Dendritic cell treated with granulocyte-macrophage colony-stimulating factor and Interleukin-4, amounts not matched to agents 40 ng/mL and 50 ng/mL, for 4 days (primary cell): ENCODE measurements at regions not wholly inside any gene's neighbourhood (a gene's known extent, or its start where the extent isn't known, plus 50 kb on each side); places are given as distances from the start of the nearest gene placed in this dataset.
"Not testable (repeated sequence)": the region's sequence is repeated elsewhere in the genome, so short reads cannot be mapped to it uniquely, and the experiment has no call there.

Experiments used
- H3K27ac Mint-ChIP-seq: one replicate; pipeline ENCODE4 v1.8.0; 2022; ENCODE audit warnings: mild to moderate bottlenecking, mixed read lengths
- H3K27me3 Mint-ChIP-seq: one replicate; pipeline ENCODE4 v1.8.0; 2022; ENCODE audit warnings: mild to moderate bottlenecking, mixed read lengths
- H3K36me3 Mint-ChIP-seq: one replicate; pipeline ENCODE4 v1.8.0; 2022; ENCODE audit warnings: low read depth, mixed read lengths
- H3K4me1 Mint-ChIP-seq: one replicate; pipeline ENCODE4 v1.8.0; 2022; ENCODE audit warnings: low read depth, mixed read lengths
- H3K4me3 Mint-ChIP-seq: one replicate; pipeline ENCODE4 v1.8.0; 2022; ENCODE audit warnings: mild to moderate bottlenecking, moderate library complexity, mixed read lengths
- H3K9me3 Mint-ChIP-seq: one replicate; pipeline ENCODE4 v1.8.0; 2022; ENCODE audit warnings: mixed read lengths
- intact Hi-C: fragments of 100-400 bp; cut with micrococcal nuclease; formaldehyde crosslinking; loops from one replicate; pipeline ENCODE4 v1.15.0; 2022

DNA sequence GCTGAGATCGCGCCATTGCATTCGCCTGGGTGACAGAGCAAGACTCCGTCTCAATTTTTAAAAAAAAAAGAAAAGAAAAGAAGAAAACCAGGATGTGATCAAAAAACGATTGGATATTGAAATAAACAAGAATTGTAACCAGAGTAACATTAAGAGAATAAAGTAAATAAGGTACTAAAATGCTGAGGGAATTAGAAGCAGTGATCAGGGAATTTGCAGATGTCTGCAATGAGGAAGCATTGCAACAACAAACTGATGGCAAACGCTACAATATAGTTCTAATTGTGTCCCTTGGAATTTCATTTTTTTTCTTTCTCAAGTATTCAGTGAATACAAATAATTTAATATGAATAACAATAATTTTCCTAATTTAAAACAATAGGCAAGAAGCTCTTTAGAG, 1077.5 kb downstream of the TBL1XR1 start:
- Mint-ChIP-seq H3K27ac (no peak overlapping the region), H3K36me3 (no peaks in the 10 kb centered on the region), H3K27me3 (no peaks in the 10 kb centered on the region), H3K4me1 (no peaks in the 10 kb centered on the region), H3K9me3 (peaks cover 42% of the 10 kb centered on the region), H3K4me3 (no peak overlapping the region)
- intact Hi-C loops = no loop called here

DNA sequence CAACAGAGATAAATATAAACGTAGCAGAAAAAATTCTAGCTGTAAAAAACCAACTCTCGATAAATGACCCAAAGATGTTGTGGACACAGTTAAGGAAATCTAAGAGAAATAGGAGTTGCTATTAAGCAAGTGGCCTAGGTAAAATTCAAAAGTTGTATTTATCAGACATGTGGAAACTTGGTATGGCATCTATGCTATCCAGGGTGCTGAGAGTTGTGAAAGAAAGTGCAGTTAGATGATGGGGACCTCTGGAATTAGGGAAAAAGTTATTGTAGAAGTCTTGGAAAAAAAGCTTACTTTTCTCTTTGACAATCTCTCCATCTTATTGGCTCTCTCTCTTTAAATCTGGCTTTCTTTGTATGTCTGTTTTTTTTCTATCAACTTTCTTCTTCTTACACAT, 1090.9 kb downstream of the TBL1XR1 start:
- no peak overlapping the region for H3K27ac Mint-ChIP-seq
- no peaks in the 10 kb centered on the region for H3K27me3 Mint-ChIP-seq
- H3K9me3 Mint-ChIP-seq = peaks cover 24% of the 10 kb centered on the region
- no peaks in the 10 kb centered on the region for H3K36me3 Mint-ChIP-seq
- H3K4me1 Mint-ChIP-seq = no peaks in the 10 kb centered on the region
- H3K4me3 Mint-ChIP-seq = no peak overlapping the region
- intact Hi-C loops = no loop called here

DNA sequence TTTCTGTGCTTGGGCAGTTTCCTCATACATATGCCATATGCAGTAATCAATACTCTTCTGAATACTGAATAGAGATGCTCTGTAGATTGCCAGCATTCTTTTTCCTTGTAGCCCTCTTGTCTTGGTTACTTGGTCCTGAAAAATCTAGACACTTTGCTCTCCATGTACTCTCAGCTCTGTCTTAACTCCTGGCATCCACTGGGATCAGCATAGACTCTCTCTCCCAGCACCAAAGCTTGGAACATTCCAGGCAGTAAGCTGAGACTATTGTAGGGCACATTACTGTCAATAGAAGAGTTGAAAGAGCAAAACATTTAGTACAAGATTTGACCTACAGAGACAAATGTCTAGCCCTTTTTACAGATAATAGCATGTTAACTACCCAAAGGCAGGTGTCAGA, 1100.3 kb downstream of the TBL1XR1 start:
- Mint-ChIP-seq H3K4me3 (no peak overlapping the region), H3K4me1 (no peaks in the 10 kb centered on the region), H3K9me3 (peaks cover 45% of the 10 kb centered on the region), H3K27me3 (no peaks in the 10 kb centered on the region), H3K27ac (no peak overlapping the region), H3K36me3 (no peaks in the 10 kb centered on the region)
- intact Hi-C loops = no loop called here

DNA sequence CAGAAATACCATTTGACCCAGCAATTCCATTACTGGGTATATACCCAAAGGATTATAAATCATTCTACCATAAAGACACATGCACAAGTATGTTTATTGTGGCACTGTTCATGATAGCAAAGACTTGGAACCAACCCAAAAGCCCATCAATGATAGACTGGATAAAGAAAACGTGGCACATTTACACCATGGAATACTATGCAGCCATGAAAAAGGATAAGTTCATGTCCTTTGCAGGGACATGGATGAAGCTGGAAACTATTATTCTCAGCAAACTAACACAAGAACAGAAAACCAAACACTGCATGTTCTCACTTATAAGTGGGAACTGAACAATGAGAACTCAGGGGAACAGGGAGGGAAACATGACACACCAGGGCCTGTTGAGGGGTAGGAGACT, 1103.4 kb downstream of the TBL1XR1 start:
- peaks cover 44% of the 10 kb centered on the region for H3K9me3 Mint-ChIP-seq
- intact Hi-C loops, H3K27me3 Mint-ChIP-seq, H3K27ac Mint-ChIP-seq, H3K36me3 Mint-ChIP-seq, H3K4me3 Mint-ChIP-seq, H3K4me1 Mint-ChIP-seq: not testable (repeated sequence)

DNA sequence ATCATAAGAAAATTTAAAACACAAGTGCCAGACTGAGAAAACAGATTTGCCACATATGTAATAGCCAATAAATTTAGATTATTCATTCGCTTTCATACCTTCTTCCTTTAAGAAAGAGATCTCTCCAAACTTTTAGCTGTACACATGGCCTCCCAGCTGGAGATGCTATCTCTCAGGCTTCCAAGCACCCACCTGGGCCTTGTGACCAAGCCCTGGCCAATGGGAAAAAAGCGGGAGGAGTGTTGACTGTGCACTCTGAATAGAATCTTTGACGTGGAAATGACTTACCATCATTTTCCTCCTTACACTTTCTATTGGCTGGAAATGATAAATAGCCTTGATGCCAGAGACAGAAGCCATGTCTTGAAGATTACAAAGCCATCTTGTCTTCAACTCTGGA, 1106.6 kb downstream of the TBL1XR1 start:
- Mint-ChIP-seq H3K9me3 (peaks cover 47% of the 10 kb centered on the region), H3K27ac (no peak overlapping the region), H3K27me3 (no peaks in the 10 kb centered on the region), H3K4me3 (no peak overlapping the region), H3K36me3 (no peaks in the 10 kb centered on the region), H3K4me1 (no peaks in the 10 kb centered on the region)
- intact Hi-C loops = no loop called here

DNA sequence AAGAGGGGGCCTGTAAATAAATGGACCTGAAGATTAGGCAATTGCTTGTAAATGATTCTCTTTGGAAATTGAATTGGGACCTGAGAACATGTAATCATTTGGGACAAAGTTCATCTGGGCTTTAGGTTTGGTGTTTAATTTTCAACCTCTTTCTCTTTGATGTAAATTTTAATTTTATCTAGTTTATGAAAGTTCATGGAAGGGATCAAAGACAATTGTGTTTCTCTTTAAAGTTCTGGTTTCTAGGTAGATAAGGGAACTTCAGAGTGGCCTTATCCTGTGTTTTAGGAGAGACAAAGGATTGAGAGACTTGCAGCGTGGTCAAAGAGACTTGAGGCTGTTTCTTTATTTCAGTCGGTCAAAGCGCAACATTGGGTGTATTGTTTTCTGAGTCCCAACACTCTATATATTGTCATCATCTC, 1108.3 kb downstream of the TBL1XR1 start:
- H3K27ac Mint-ChIP-seq = no peak overlapping the region
- no peaks in the 10 kb centered on the region for H3K4me1 Mint-ChIP-seq
- H3K4me3 Mint-ChIP-seq = no peak overlapping the region
- peaks cover 42% of the 10 kb centered on the region for H3K9me3 Mint-ChIP-seq
- intact Hi-C loops = no loop called here
- H3K36me3 Mint-ChIP-seq = no peaks in the 10 kb centered on the region
- H3K27me3 Mint-ChIP-seq = no peaks in the 10 kb centered on the region

DNA sequence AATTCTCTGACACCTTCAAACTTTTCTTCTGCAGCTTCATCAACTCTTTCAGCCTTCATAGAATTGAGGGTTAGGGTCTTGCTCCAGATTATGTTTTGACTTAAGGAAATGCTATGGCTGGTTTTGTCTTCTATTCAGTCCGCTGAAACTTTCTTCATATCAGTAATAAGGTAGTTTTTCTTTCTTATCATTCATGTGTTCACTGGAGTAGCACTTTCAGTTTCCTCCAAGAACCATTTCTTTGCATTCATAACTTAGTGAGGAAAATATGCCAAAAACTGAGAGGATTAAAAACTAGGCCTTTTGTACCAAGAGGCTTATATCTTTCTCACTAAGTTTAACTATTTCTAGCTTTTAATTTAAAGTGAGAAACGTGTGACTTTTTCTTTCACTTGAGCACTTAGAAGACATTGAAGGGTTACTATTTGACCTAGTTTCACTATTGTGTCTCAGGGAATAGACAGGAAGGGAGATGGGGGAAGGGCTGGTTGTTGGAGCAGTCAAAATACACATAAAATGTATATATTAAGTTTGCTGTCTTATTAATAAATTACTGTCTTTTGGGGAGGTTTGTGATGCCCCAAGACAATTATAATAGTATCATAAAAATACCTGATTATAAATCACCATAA, 1110.1 kb downstream of the TBL1XR1 start:
- Mint-ChIP-seq H3K27ac (no peak overlapping the region), H3K36me3 (no peaks in the 10 kb centered on the region), H3K9me3 (peaks cover 31% of the 10 kb centered on the region), H3K4me1 (no peaks in the 10 kb centered on the region), H3K27me3 (no peaks in the 10 kb centered on the region), H3K4me3 (no peak overlapping the region)
- intact Hi-C loops = no loop called here

DNA sequence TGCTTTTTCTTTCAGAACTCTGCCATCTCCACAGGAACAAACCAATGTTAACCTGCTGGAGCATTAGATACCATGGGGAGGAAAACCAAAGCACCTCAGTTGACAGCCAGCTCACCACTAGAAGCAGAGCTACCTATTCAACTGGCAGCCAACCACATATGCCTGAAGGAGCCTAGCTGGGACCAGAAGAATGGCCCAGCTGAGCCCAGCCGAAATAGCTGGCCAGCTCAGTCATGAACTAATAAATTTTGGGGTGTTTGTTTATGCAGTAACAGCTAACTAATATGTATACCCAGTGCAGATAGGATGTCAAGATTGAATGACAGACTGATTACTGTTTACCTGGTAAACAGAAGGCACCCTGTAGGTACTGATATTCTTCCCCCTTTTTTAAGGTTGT, 1117.5 kb downstream of the TBL1XR1 start:
- Mint-ChIP-seq H3K27ac (no peak overlapping the region), H3K4me1 (no peaks in the 10 kb centered on the region), H3K4me3 (no peak overlapping the region), H3K36me3 (no peaks in the 10 kb centered on the region), H3K9me3 (peaks cover 49% of the 10 kb centered on the region), H3K27me3 (no peaks in the 10 kb centered on the region)
- intact Hi-C loops = no loop called here

DNA sequence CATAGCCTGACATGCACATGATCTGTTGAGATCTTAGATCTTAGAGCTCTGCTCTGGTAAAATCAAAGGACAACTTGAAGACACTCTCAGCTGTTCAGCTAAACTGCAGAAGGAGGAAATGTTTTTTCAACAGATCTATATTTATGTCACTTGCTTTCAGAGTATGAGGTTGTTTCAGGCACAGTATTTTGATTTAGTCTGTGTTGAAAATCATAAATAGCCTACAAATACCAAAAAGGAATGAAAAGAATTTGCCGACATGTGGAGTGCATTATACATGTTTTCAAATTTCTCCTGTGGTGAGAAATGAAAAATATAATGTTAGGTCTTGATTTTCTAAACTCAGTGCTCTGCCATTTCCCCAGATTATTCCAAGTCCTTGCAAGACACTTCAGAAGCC, 1118.4 kb downstream of the TBL1XR1 start:
- H3K27me3 Mint-ChIP-seq = no peaks in the 10 kb centered on the region
- no peak overlapping the region for H3K4me3 Mint-ChIP-seq
- H3K9me3 Mint-ChIP-seq = peaks cover 58% of the 10 kb centered on the region
- no peaks in the 10 kb centered on the region for H3K36me3 Mint-ChIP-seq
- no peak overlapping the region for H3K27ac Mint-ChIP-seq
- no peaks in the 10 kb centered on the region for H3K4me1 Mint-ChIP-seq
- intact Hi-C loops = no loop called here

DNA sequence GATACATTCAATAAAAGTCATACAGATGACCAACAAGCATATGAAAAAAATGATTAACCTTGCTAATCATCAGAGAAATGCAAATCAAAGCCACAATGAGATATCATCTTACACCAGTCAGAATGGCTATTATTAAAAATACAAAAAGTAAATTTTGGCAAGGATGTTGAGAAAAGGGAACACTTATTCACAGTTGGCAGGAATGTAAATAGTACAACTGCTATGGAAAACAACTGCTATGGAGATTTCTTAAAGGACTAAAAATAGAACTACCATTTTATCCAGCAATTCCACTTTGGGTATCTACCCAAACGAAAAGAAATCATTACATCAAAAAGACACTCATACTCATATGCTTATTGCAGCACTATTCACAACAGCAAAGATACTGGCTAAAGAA, 1121.8 kb downstream of the TBL1XR1 start:
- Mint-ChIP-seq H3K27ac (no peak overlapping the region), H3K4me1 (no peaks in the 10 kb centered on the region), H3K27me3 (no peaks in the 10 kb centered on the region), H3K4me3 (no peak overlapping the region), H3K9me3 (peaks cover 61% of the 10 kb centered on the region), H3K36me3 (no peaks in the 10 kb centered on the region)
- intact Hi-C loops = no loop called here

DNA sequence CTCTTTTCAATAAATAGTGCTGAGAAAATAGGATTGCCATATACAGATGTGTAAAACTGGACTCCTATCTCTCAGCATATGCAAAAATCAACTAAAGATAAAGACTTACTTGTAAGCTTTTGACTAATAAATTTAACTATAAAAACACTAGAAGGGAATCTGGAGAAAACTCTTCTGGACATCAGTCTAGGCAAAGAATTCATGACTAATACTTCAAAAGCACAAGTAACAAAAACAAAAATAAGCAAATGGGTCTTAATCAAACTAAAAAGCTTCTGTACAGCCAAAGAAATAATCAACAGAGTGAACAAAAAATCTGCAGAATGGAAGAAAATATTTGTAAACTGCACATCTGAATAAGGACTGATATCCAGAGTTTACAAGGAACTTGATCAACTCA, 1122.2 kb downstream of the TBL1XR1 start:
- H3K27ac Mint-ChIP-seq = no peak overlapping the region
- intact Hi-C loops = no loop called here
- H3K9me3 Mint-ChIP-seq = peaks cover 57% of the 10 kb centered on the region

DNA sequence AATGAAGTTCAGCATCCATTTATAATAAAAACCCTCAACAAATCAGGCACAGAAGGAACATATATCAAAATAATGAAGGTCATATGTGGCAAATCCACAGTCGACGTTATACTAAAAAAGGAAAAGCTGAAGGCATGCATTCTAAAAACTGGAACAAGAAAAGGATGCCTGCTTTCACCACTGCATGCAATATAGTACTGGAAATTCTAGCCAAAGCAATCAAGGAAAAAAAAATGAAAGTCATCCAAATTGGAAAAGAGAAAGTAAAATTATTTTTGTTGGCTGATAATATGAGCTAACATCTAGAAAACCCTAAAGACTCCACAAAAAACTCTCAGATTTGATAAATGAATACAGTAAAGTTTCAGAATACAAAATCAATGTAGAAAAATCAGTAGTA, 1123.2 kb downstream of the TBL1XR1 start:
- Mint-ChIP-seq H3K4me3 (no peak overlapping the region), H3K27me3 (no peaks in the 10 kb centered on the region), H3K27ac (no peak overlapping the region), H3K9me3 (peaks cover 54% of the 10 kb centered on the region), H3K4me1 (no peaks in the 10 kb centered on the region), H3K36me3 (no peaks in the 10 kb centered on the region)
- intact Hi-C loops = no loop called here

More for the DNA sequence above, 1122.2 kb downstream of the TBL1XR1 start:
- Mint-ChIP-seq H3K36me3 (no peaks in the 10 kb centered on the region), H3K4me3 (no peak overlapping the region), H3K4me1 (no peaks in the 10 kb centered on the region), H3K27me3 (no peaks in the 10 kb centered on the region)

DNA sequence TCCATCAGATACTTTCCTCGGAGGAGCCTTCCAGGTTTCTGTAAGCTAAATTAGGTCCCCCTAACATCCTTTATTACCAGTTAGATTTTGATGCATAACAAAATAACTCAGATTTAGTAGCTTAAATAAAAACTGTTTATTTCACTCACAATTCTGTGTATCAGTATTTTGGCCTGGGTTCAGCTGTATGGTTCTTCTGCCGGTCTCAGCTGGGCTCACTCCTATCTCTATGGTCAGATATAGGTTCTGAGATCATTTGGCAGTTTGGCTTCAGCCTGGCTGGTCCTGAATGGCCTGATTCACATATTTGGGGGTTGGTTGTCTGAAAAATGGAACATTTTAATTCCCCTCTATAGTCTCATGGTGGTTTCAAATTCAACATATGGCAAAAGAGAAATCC, 1125.3 kb downstream of the TBL1XR1 start:
- Mint-ChIP-seq H3K27me3 (no peaks in the 10 kb centered on the region), H3K9me3 (peaks cover 48% of the 10 kb centered on the region), H3K36me3 (no peaks in the 10 kb centered on the region), H3K27ac (no peak overlapping the region), H3K4me3 (no peak overlapping the region), H3K4me1 (no peaks in the 10 kb centered on the region)
- intact Hi-C loops = no loop called here

DNA sequence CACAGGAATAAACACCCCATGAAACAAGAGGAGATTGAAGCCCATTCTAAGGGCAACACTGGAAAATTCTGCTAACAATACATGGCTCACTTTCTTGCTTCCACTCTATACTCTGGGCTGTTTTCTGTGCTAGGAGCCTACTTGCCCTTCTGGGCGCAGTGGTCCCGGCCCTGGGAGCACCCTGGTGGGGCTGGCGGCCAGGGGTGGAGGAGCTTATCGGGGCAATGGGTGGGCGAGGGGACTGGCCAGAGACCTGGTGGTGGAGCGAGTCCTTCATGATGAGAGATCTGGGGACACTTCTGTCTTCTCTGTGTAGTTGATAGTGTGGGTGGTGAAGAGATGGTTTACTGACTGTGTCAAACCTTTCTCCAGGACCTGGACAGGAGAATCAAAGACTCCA, 1128.5 kb downstream of the TBL1XR1 start:
- H3K9me3 Mint-ChIP-seq = peaks cover 28% of the 10 kb centered on the region
- intact Hi-C loops = no loop called here

DNA sequence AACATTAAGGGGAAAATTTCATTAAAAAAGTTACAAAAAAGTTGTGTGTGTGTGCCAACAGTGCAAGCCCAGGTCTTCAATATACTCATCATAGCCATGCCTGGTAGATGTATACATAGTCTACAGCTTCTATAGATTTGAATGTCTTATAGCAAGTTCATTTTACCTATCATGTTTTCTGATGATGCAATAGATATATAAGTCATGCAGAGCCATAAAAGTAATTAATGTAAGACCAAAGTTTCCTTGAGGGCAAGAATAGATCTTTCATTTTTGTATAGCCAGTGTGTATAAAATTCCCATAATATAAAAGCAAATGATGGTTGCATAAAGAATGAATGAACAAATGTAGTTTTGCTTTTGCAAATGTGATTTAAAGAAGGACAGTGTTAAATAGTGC, 1138.4 kb downstream of the TBL1XR1 start:
- no peaks in the 10 kb centered on the region for H3K36me3 Mint-ChIP-seq
- no peak overlapping the region for H3K4me3 Mint-ChIP-seq
- no peaks in the 10 kb centered on the region for H3K27me3 Mint-ChIP-seq
- H3K9me3 Mint-ChIP-seq = peaks cover 18% of the 10 kb centered on the region
- no peak overlapping the region for H3K27ac Mint-ChIP-seq
- H3K4me1 Mint-ChIP-seq = no peaks in the 10 kb centered on the region
- intact Hi-C loops = no loop called here

More for the DNA sequence above, 1128.5 kb downstream of the TBL1XR1 start:
- Mint-ChIP-seq H3K36me3 (no peaks in the 10 kb centered on the region), H3K4me3 (no peak overlapping the region), H3K27me3 (no peaks in the 10 kb centered on the region), H3K27ac (no peak overlapping the region), H3K4me1 (no peaks in the 10 kb centered on the region)
